Psoas muscle (tissue), 7 donors: ENCODE measurements at regions not wholly inside any gene's neighbourhood (a gene's known extent, or its start where the extent isn't known, plus 50 kb on each side); places are given as distances from the start of the nearest gene placed in this dataset.

Experiments
- ATAC-seq, 4 donors: fragments of 200-7000 bp; cut with Tn5 transposase; one replicate each; pipeline ENCODE4 v1.9.1; 2020; ENCODE audit warnings: moderate library complexity in 3 of 4, mild to moderate bottlenecking in 2 of 4
- DNase-seq, 2 donors: peaks; one replicate each; pipeline ENCODE4 v3.0.0-alpha.2; 2020
- H3K27ac ChIP-seq: fragments of 200-600 bp; one replicate; pipeline ENCODE4 v1.8.0; 2022
- H3K27me3 ChIP-seq, 3 donors: fragments of 200-600 bp in 1 of 3; one replicate each; pipeline versions ENCODE4 v1.6.1 to v1.8.0; 2013 to 2022; ENCODE audit warnings: low read length in 2 of 3, mild to moderate bottlenecking in 2 of 3, moderate library complexity in 1 of 3; ENCODE audit not compliant: insufficient read depth in 3 of 3
- H3K36me3 ChIP-seq, 2 donors: fragments of 200-600 bp in 1 of 2; one replicate each; pipeline versions ENCODE4 v1.6.1 to v1.8.0; 2013 to 2022; ENCODE audit warnings: low read depth in 1 of 2, mild to moderate bottlenecking in 1 of 2, moderate library complexity in 1 of 2; ENCODE audit not compliant: insufficient read depth in 1 of 2
- H3K4me1 ChIP-seq: fragments of 200-600 bp; one replicate; pipeline ENCODE4 v1.8.0; 2022
- H3K4me3 ChIP-seq: fragments of 200-600 bp; one replicate; pipeline ENCODE4 v1.8.0; 2022; ENCODE audit warnings: mild to moderate bottlenecking
- H3K9me3 ChIP-seq: fragments of 200-600 bp; one replicate; pipeline ENCODE4 v1.8.0; 2022
- CTCF ChIP-seq: fragments of 200-600 bp; IDR thresholded peaks from one replicate; pipeline ENCODE4 v1.8.0; 2022; ENCODE audit warnings: antibody characterized with exemption
- WGBS, 3 donors: extraction: QIAGEN DNeasy Blood & Tissue Kit; methylation state at CpG; one replicate each; pipeline versions ENCODE4 v1.1.6 to v1.1.7; 2013; 5-methylcytosine and 5-hydroxymethylcytosine counted together
- intact Hi-C, 2 donors: fragments of 100-400 bp; cut with DNase I; formaldehyde crosslinking; loops; one replicate each; pipeline versions ENCODE4 v1.11.0 to v1.14.2; 2022
- donor health status: healthy with polysubstance abuse.
- donor health status: DM: no; HTN: no; CAD: no; lungs with moderate emphysema.
- donor health status: Bipolar disorder and iron deficiency.
- donor health status: healthy.
- donor health status: DM: yes; HTN: yes; CAD: no.
- donor health status: DM: no; HTN: no; CAD: no.
- donor health status: DM: yes; HTN: yes; CAD: no.

DNA sequence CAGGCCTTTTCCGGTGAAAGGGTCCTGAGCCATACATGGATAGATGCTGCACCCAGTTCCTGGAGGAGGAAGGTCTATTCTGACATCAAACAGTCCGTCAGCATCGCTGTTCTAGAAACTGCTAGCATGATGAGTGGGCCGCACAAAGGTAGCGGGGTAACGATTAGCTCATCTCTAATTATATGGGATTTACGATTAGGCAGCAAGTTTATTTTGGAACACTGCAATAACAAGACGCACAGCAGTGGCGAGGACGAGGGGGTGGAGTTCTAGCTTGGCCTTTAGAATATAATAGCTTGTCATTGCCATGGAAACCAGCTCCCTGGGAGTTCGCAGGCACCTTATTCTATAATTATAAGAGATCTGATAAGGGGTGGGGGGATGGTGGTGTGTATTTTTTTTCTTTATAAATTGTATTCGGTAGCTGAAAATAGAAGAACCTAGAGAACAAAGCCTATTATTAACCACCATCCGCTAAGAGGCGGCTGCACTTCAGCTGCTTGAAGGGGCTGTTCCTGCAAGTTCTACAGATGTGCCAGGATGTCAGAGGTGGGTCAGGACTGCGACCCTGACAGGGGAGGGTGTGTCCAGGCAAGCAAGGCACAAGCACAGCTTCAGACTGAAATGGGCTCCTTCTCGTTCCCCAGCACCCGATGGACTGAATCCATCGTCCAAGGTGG lies 311.0 kb downstream of the AGTPBP1 start:
- Histone ChIP-seq H3K4me3 (no peak overlapping the region), H3K27me3 (no peaks in the 10 kb centered on the region), H3K9me3 (no peaks in the 10 kb centered on the region), H3K36me3 (no peaks in the 10 kb centered on the region), H3K4me1 (no peaks in the 10 kb centered on the region), H3K27ac (no peak overlapping the region)
- no peak for TF ChIP-seq CTCF
- 46 to 48% (median 46%) methylated on average over 18 of the region's 18 CpGs for WGBS, 3 donors
- intact Hi-C loops, result no loop called here
- ATAC-seq (no peak), DNase-seq (no peak)

DNA sequence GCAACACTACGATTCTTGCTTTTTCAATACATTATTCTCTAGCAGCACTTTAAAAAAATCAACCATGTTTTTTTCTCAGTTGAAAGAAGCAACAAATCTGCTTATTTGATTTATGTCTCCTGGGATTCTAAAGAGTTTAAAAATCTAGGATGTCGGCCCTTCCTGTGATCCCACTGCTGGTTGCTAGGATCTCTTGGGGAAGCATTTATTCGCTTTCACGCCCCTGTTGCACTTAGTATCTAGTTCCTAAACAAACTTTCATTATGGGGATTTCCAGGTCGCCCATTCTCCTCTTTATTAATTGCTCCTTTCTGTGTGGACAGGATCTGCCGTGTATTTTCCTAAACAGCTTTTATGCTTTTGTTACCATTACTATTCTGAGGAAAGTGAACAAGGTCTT lies 313.5 kb downstream of the AGTPBP1 start:
- Histone ChIP-seq H3K36me3 (no peaks in the 10 kb centered on the region), H3K9me3 (no peaks in the 10 kb centered on the region), H3K27me3 (peaks cover 0 to 4% (median 2%) of the 10 kb centered on the region in 3 donors), H3K4me1 (no peaks in the 10 kb centered on the region), H3K4me3 (no peak overlapping the region), H3K27ac (no peak overlapping the region)
- intact Hi-C loops, result no loop called here
- no peak for ATAC-seq
- 70 to 86% (median 81%) methylated on average over 6 of the region's 6 CpGs for WGBS, 3 donors
- TF ChIP-seq CTCF, result no peak
- no peak for DNase-seq

DNA sequence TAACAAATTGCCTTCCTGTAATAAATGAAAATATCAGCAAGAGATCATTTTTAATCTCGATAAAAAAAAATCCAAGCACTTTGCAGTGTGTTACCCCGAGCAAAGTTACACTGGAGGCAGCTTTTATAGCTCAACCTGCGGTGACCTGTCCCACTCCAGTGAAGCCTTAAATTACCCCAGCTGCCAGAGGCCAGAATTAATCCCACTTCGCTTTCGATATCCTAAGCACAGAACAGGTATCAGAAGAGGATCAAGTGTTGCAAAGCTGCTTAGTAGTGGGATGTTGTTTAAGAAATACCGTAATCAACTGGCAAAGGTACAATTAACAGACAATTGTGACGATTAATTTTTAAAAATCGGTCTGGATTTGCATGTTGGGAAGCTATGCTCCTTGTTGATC lies 314.0 kb downstream of the AGTPBP1 start:
- no peak overlapping the region for H3K27ac ChIP-seq
- intact Hi-C loops, result no loop called here
- no peak for ATAC-seq
- H3K4me1 ChIP-seq, result no peaks in the 10 kb centered on the region
- WGBS, 3 donors, result 69 to 78% (median 75%) methylated on average over 8 of the region's 8 CpGs
- no peak overlapping the region for H3K4me3 ChIP-seq
- TF ChIP-seq CTCF, result no peak
- H3K27me3 ChIP-seq, result peaks cover 0 to 4% (median 2%) of the 10 kb centered on the region in 3 donors
- no peaks in the 10 kb centered on the region for H3K9me3 ChIP-seq
- DNase-seq, result no peak
- no peaks in the 10 kb centered on the region for H3K36me3 ChIP-seq

- 12 to 14% (median 13%) methylated on average over 15 of the region's 15 CpGs for WGBS, 3 donors
- intact Hi-C loops, result no loop called here
These were observed 316.6 kb downstream of the AGTPBP1 start for GRCh38 chr9:85425153-85425611.

More at GRCh38 chr9:85425153-85425611, 316.6 kb downstream of the AGTPBP1 start:
- no peaks in the 10 kb centered on the region for H3K4me1 ChIP-seq
- H3K9me3 ChIP-seq, result no peaks in the 10 kb centered on the region
- no peak overlapping the region for H3K4me3 ChIP-seq
- peak; percentile 24 for TF ChIP-seq CTCF
- DNase-seq (peak; percentile 37 to 61), ATAC-seq (no peak)
- H3K36me3 ChIP-seq, result no peaks in the 10 kb centered on the region
- no peak overlapping the region for H3K27ac ChIP-seq
- peaks cover 0 to 4% (median 2%) of the 10 kb centered on the region in 3 donors for H3K27me3 ChIP-seq
